BJ (cell line): ENCODE measurements at regions not wholly inside any gene's neighbourhood (a gene's known extent, or its start where the extent isn't known, plus 50 kb on each side); places are given as distances from the start of the nearest gene placed in this dataset.
A peak's percentile ranks its signal among the peaks of the same experiment; 100 is the strongest.

Experiments used
- CTCF ChIA-PET: fragments of 350-600 bp; formaldehyde crosslinking; extraction: SDS; loops from one replicate; lab custom pipeline; 2021; ENCODE audit warnings: antibody characterized with exemption, inconsistent platforms; lab: Yijun Ruan, JAX
- POLR2A ChIA-PET: fragments of 300-600 bp; sonication (Branson Sonifier 250); formaldehyde crosslinking; extraction: SDS; loops from one replicate; lab custom pipeline; 2021; ENCODE audit warnings: antibody characterized with exemption; lab: Charles Lee
- DNase-seq: peaks from one replicate; pipeline ENCODE4 v3.0.0-alpha.2; 2011; ENCODE audit warnings: low read depth
- H3K27me3 ChIP-seq: 2 replicates; pipeline ENCODE4 v1.6.0; 2011; ENCODE audit warnings: low read length; ENCODE audit not compliant: control insufficient read depth, insufficient read depth
- H3K36me3 ChIP-seq: 2 replicates; pipeline ENCODE4 v1.5.1; 2011; ENCODE audit warnings: low read length; ENCODE audit not compliant: control insufficient read depth, insufficient read depth
- H3K4me3 ChIP-seq: 2 replicates; pipeline ENCODE4 v1.5.1; 2011; ENCODE audit warnings: low read depth, mild to moderate bottlenecking, control low read depth, low read length
- TF ChIP-seq, protein P1 (sequence below): IDR thresholded peaks from 2 replicates; pipeline ENCODE4 v1.5.1; 2011; ENCODE audit warnings: low read depth, mild to moderate bottlenecking, control low read depth, inconsistent platforms, low read length, moderate library complexity; ENCODE audit not compliant: insufficient read depth

DNA sequence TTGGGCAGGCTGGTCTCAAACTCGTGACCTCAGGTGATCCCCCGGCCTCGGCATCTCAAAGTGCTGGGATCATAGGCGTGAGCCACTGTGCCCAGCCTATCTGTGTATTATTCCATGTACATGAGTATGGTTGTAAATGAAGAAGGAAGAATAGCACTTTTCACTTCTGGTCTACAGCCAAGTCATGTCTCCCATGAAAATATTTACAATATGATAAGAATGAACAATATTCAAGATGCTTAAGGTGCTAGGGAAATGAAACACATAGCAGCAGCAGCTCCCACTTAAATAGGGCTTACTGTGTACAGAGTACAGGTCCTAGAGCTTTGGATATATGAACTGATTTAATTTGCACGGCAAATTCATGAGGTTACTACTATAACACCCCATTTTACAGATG is 70.3 kb upstream of the COL5A2 start:
- ChIA-PET POLR2A (no interaction called here), CTCF (interaction anchor here (0.6 to 0.8 kb wide), 2 partner anchors 68 to 184 kb away, joined by 3 read pairs; no protein-coding TSS in a partner anchor)
- DNase-seq, result no peak
- Histone ChIP-seq H3K27me3 (no peaks in the 10 kb centered on the region), H3K4me3 (no peak overlapping the region), H3K36me3 (no peaks in the 10 kb centered on the region)
- TF ChIP-seq, protein P1, sequence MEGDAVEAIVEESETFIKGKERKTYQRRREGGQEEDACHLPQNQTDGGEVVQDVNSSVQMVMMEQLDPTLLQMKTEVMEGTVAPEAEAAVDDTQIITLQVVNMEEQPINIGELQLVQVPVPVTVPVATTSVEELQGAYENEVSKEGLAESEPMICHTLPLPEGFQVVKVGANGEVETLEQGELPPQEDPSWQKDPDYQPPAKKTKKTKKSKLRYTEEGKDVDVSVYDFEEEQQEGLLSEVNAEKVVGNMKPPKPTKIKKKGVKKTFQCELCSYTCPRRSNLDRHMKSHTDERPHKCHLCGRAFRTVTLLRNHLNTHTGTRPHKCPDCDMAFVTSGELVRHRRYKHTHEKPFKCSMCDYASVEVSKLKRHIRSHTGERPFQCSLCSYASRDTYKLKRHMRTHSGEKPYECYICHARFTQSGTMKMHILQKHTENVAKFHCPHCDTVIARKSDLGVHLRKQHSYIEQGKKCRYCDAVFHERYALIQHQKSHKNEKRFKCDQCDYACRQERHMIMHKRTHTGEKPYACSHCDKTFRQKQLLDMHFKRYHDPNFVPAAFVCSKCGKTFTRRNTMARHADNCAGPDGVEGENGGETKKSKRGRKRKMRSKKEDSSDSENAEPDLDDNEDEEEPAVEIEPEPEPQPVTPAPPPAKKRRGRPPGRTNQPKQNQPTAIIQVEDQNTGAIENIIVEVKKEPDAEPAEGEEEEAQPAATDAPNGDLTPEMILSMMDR, result no peak

DNA sequence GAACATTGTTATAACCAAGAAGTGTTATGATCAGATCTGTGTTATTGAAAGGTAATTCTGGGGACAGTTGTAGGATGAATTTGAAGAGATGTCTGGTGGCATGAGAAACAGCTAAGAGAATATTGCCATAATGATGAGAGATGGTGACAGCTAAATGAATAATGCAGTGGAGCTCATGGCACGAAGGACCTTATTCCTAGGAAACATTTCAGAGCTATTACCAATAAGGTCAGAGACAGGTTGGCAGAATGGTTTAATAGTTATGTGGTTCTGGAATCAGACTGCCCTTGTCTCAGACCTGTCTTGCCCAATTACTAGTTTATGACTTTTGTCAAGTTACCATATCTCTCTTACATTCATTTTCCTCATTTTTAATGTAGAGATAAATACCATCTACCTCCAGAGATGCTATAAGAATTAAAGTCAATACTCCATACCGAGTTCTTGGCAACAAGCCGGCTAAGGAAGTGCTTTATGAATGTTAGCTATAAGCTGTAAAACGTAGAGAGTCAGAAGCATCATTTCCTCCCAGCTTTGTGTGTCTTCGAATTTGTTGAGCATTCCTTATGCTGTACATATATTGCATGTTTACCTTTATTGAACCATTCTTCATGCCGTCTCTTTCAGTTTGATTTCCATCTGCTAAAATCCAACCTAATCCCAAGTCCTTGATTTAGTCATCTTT is 73.6 kb upstream of the COL5A2 start:
- Histone ChIP-seq H3K27me3 (no peaks in the 10 kb centered on the region), H3K4me3 (no peak overlapping the region), H3K36me3 (no peaks in the 10 kb centered on the region)
- TF ChIP-seq, protein P1, result no peak
- ChIA-PET POLR2A (no interaction called here), CTCF (interaction anchor here (0.9 kb wide), 1 partner anchor 15 kb away, joined by 3 read pairs; no protein-coding TSS in a partner anchor)
- DNase-seq, result no peak

DNA sequence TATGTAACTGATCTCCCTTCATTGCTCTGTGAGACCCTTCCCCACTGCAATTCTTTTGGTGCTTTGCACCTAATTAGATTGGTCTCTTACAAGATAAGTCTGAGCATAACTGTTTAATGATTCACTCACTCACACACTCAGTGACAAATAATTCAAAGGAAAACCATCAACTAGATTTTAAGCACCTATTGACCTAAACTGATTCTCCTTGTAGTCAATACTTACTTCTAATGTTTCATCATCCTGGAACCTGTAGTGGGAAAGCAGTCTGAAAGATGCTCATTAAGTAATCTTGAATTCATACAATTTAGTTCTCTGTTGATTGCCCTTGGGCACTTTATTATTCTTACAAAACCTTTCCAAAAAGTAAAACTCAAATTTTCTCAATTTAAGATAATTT is 74.3 kb upstream of the COL5A2 start:
- no peaks in the 10 kb centered on the region for H3K36me3 ChIP-seq
- no peak for DNase-seq
- H3K27me3 ChIP-seq, result no peaks in the 10 kb centered on the region
- TF ChIP-seq, protein P1, result no peak
- POLR2A ChIA-PET, result interaction anchor here (0.6 to 0.7 kb wide), 2 partner anchors 117 to 189 kb away, joined by 3 read pairs; no protein-coding TSS in a partner anchor
- H3K4me3 ChIP-seq, result no peak overlapping the region
- CTCF ChIA-PET, result no interaction called here

DNA sequence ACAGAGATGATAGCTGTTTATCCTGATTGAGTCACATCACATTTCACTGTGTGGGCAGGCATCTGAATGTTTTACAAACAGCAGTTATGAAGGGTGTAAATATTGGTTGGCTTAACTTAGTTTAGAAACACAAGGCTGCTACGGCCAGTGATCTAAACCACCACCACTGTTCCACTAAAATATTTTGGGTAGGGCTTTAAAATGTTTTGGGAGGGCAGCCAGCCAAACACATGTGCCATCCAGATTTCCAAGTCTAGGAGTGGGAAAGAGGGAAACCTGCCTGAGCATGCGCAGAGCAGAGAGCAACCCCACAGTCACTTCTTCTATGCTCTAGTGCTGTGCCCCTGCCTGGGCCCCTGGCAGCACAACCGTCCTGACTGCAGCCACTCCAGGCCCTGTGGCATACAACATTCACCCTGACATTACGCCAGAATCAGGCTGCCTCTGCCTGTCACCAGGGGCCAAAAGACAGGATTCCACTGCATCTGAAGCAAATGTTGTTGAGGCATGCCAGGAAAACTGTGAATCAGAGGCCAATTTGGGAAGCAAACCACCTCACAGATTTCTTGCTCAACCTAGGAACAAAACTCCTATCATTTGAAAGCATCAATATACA is 74.8 kb upstream of the COL5A2 start:
- ChIA-PET CTCF (no interaction called here), POLR2A (interaction anchor here (0.6 to 0.7 kb wide), 2 partner anchors 117 to 189 kb away, joined by 3 read pairs; no protein-coding TSS in a partner anchor)
- H3K36me3 ChIP-seq, result no peaks in the 10 kb centered on the region
- TF ChIP-seq, protein P1, result no peak
- H3K4me3 ChIP-seq, result no peak overlapping the region
- no peaks in the 10 kb centered on the region for H3K27me3 ChIP-seq
- peak; percentile 74 for DNase-seq

DNA sequence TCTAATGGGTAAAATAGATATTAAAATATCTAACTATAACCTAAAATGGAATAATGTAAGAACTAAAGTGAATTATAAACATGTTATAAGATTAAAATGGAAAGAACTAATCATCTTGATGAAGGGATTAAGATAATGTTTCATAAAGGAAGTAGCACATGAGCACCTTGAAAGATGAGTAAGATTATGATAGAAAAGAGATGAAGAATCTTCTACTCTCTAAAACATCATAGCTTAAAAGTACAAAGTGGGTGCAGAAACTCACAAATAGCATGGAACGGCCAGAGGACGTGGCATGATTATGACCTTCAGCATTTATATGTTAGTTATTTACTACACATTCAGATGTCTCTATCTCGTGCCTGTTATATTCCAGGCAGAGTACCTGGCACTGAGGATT is 76.2 kb upstream of the COL5A2 start:
- no peaks in the 10 kb centered on the region for H3K27me3 ChIP-seq
- H3K36me3 ChIP-seq, result no peaks in the 10 kb centered on the region
- H3K4me3 ChIP-seq, result no peak overlapping the region
- POLR2A ChIA-PET, result no interaction called here
- TF ChIP-seq, protein P1, result no peak
- CTCF ChIA-PET, result no interaction called here
- no peak for DNase-seq
